Activated B cell treated with CpG ODN at 0.5 μM for 24 hours (primary cell): ENCODE measurements at regions not wholly inside any gene's neighbourhood (a gene's known extent, or its start where the extent isn't known, plus 50 kb on each side); places are given as distances from the start of the nearest gene placed in this dataset.

Experiments used
- ATAC-seq: fragments of 200-7000 bp; cut with Tn5 transposase; one replicate; pipeline ENCODE4 v1.10.0; 2021; ENCODE audit warnings: low read depth, mild to moderate bottlenecking, moderate library complexity
- CTCF ChIA-PET: fragments of 350-600 bp; sonication (Branson Sonifier 250); formaldehyde crosslinking; loops from one replicate; lab custom pipeline; 2021; ENCODE audit warnings: antibody characterized with exemption; lab: Charles Lee
- POLR2A ChIA-PET: fragments of 350-600 bp; sonication (Branson Sonifier 250); formaldehyde crosslinking; loops from one replicate; lab custom pipeline; 2021; ENCODE audit warnings: antibody characterized with exemption; lab: Charles Lee
- DNase-seq: peaks from one replicate; pipeline ENCODE4 v3.0.0; 2022
- H3K27ac Mint-ChIP-seq: one replicate; pipeline ENCODE4 v1.8.0; 2020; ENCODE audit warnings: mixed read lengths
- H3K27me3 Mint-ChIP-seq: one replicate; pipeline ENCODE4 v1.8.0; 2021; ENCODE audit warnings: mixed read lengths
- H3K36me3 Mint-ChIP-seq: one replicate; pipeline ENCODE4 v1.8.0; 2021; ENCODE audit warnings: low read depth, mixed read lengths
- H3K4me1 Mint-ChIP-seq: one replicate; pipeline ENCODE4 v1.8.0; 2021; ENCODE audit warnings: mixed read lengths
- H3K4me3 Mint-ChIP-seq: one replicate; pipeline ENCODE4 v1.8.0; 2020; ENCODE audit warnings: mild to moderate bottlenecking, mixed read lengths
- H3K9me3 Mint-ChIP-seq: one replicate; pipeline ENCODE4 v1.8.0; 2020; ENCODE audit warnings: mixed read lengths
- CTCF ChIP-seq: fragments of 200-600 bp; IDR thresholded peaks from one replicate; pipeline ENCODE4 v1.8.0; 2022; ENCODE audit warnings: antibody characterized with exemption, mild to moderate bottlenecking
- intact Hi-C: fragments of 100-400 bp; cut with micrococcal nuclease; formaldehyde crosslinking; loops from one replicate; pipeline ENCODE4 v1.15.1; 2024

GRCh38 chr1:4444086-4444485, 210.3 kb upstream of the AJAP1 start:
- H3K27ac Mint-ChIP-seq: no peak overlapping the region
- no peak overlapping the region for H3K4me3 Mint-ChIP-seq
- intact Hi-C loops: no loop called here
- POLR2A ChIA-PET: no interaction called here
- peaks cover 32% of the 10 kb centered on the region for H3K27me3 Mint-ChIP-seq
- TF ChIP-seq CTCF: no peak
- H3K4me1 Mint-ChIP-seq: no peaks in the 10 kb centered on the region
- CTCF ChIA-PET: no interaction called here
- no peaks in the 10 kb centered on the region for H3K9me3 Mint-ChIP-seq
- DNase-seq: no peak
- H3K36me3 Mint-ChIP-seq: no peaks in the 10 kb centered on the region
- no peak for ATAC-seq

GRCh38 chr1:4447778-4448420, 206.5 kb upstream of the AJAP1 start:
- no peaks in the 10 kb centered on the region for H3K9me3 Mint-ChIP-seq
- CTCF ChIA-PET: no interaction called here
- intact Hi-C loops: no loop called here
- ATAC-seq (no peak), DNase-seq (no peak)
- no peak overlapping the region for H3K27ac Mint-ChIP-seq
- POLR2A ChIA-PET: no interaction called here
- no peaks in the 10 kb centered on the region for H3K36me3 Mint-ChIP-seq
- peaks cover 28% of the 10 kb centered on the region for H3K27me3 Mint-ChIP-seq
- H3K4me3 Mint-ChIP-seq: no peak overlapping the region
- no peaks in the 10 kb centered on the region for H3K4me1 Mint-ChIP-seq
- TF ChIP-seq CTCF: no peak

GRCh38 chr1:4449972-4450371, 204.4 kb upstream of the AJAP1 start:
- Mint-ChIP-seq H3K4me1 (no peaks in the 10 kb centered on the region), H3K27me3 (peaks cover 19% of the 10 kb centered on the region), H3K9me3 (no peaks in the 10 kb centered on the region), H3K27ac (no peak overlapping the region), H3K36me3 (no peaks in the 10 kb centered on the region), H3K4me3 (no peak overlapping the region)
- POLR2A ChIA-PET: no interaction called here
- ATAC-seq: no peak
- no peak for DNase-seq
- CTCF ChIA-PET: no interaction called here
- intact Hi-C loops: no loop called here
- no peak for TF ChIP-seq CTCF

- ChIA-PET CTCF (no interaction called here), POLR2A (no interaction called here)
- peaks cover 4% of the 10 kb centered on the region for H3K9me3 Mint-ChIP-seq
- ATAC-seq (no peak), DNase-seq (no peak)
- intact Hi-C loops: no loop called here
- no peak overlapping the region for H3K4me3 Mint-ChIP-seq
- no peaks in the 10 kb centered on the region for H3K36me3 Mint-ChIP-seq
- no peak overlapping the region for H3K27ac Mint-ChIP-seq
- TF ChIP-seq CTCF: no peak
- no peaks in the 10 kb centered on the region for H3K4me1 Mint-ChIP-seq
- peaks cover 4% of the 10 kb centered on the region for H3K27me3 Mint-ChIP-seq
Observed at GRCh38 chr1:4452701-4453100, 201.7 kb upstream of the AJAP1 start.

- Mint-ChIP-seq H3K4me1 (no peaks in the 10 kb centered on the region), H3K27me3 (no peaks in the 10 kb centered on the region), H3K4me3 (no peak overlapping the region), H3K27ac (no peak overlapping the region), H3K9me3 (peaks cover 4% of the 10 kb centered on the region), H3K36me3 (no peaks in the 10 kb centered on the region)
- POLR2A ChIA-PET: no interaction called here
- DNase-seq (no peak), ATAC-seq (no peak)
- intact Hi-C loops: no loop called here
- CTCF ChIA-PET: no interaction called here
- TF ChIP-seq CTCF: no peak
Observed at GRCh38 chr1:4460052-4460451, 194.4 kb upstream of the AJAP1 start.
